ENCODE measurements at regions not wholly inside any gene's neighbourhood (a gene's known extent, or its start where the extent isn't known, plus 50 kb on each side); places are given as distances from the start of the nearest gene placed in this dataset.
"Not testable (repeated sequence)": the region's sequence is repeated elsewhere in the genome, so short reads cannot be mapped to it uniquely, and the experiment has no call there.

GRCh38 chr16:10262377-10263132, 80.3 kb upstream of the GRIN2A start:
- no peak for DNase-seq (ENCODE audit: extremely low read depth, low read depth)
- no peak for TF ChIP-seq CTCF (IDR thresholded peaks at IDR 0.05; ENCODE audit: low read depth, low read length)

- DNase-seq (ENCODE audit: extremely low read depth, low read depth), result no peak
- TF ChIP-seq CTCF (IDR thresholded peaks at IDR 0.05; ENCODE audit: low read depth, low read length), result no peak
Measured at GRCh38 chr16:10265770-10266615, 83.8 kb upstream of the GRIN2A start.

DNA sequence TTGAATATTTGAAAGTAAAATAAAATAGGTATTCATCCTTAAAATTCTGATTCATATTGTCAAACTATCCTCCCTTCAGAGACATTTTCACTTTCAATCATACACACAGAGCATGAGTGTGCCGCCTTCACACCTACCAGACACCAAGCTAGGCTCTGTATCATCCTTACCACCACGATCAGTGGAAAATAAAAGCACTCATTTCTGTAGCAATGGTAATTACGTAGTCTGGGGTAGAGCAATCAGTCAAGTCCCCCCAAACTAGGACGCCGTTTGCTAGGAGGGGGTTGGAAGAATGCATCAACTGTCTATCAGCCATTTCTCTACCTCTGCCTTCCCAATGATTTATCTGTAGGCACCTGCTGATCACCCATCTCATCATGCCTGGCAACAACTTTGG, 84.6 kb upstream of the GRIN2A start:
- TF ChIP-seq CTCF (IDR thresholded peaks at IDR 0.05; ENCODE audit: low read depth, low read length), result no peak
- no peak for DNase-seq (ENCODE audit: extremely low read depth, low read depth)

DNA sequence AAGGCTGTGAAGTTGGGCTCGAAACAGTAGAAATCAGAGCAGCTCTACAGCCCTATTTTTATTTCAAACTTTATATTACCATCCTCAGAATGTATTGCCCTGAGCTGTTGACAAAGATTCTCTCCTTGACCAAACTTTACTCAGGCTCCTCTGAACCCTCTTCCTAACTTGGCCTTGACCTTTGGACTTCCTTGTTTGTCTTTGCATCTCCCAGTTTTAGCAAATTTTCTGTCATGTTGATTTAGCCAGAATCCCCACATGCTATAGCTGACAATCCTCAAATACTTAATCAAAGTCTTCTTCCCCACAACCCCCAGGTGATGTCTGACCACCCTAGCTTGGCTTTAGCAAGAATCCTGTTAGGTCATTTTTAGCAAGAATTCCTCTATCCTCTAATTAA, 87.4 kb upstream of the GRIN2A start:
- DNase-seq (ENCODE audit: extremely low read depth, low read depth), result no peak

DNA sequence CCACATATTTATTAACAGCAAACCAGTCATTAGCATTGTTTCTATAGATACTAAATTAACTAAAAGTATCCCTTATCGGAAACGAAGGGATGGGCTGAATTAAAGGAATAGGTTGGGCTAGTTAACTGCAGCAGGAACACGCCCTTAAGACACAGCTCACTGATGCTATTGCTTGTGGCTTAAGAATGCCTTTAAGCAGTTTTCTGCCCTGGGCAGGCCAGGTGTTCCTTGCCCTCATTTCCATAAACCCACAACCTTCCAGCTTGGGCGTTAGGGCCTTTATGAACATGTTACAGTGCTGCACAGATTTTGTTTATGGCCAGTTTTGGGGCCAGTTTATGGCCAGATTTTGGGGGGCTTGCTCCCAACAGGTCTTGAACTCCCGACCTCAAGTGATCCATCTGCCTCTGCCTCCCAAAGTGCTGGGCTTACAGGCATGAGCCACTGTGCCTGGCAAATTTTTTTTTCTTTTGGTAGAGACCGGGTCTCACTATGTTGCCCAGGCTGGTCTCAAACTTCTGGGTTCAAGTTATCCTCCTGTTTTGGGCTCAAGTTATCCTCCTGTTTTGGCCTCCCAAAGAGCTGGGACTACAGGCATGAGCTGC, 90.1 kb upstream of the GRIN2A start:
- DNase-seq (ENCODE audit: extremely low read depth, low read depth), result not testable (repeated sequence)

More for the DNA sequence above, 87.4 kb upstream of the GRIN2A start:
- no peak for TF ChIP-seq CTCF (IDR thresholded peaks at IDR 0.05; ENCODE audit: low read depth, low read length)

GRCh38 chr16:10275214-10275996, 93.2 kb upstream of the GRIN2A start:
- not testable (repeated sequence) for DNase-seq (ENCODE audit: extremely low read depth, low read depth)

DNA sequence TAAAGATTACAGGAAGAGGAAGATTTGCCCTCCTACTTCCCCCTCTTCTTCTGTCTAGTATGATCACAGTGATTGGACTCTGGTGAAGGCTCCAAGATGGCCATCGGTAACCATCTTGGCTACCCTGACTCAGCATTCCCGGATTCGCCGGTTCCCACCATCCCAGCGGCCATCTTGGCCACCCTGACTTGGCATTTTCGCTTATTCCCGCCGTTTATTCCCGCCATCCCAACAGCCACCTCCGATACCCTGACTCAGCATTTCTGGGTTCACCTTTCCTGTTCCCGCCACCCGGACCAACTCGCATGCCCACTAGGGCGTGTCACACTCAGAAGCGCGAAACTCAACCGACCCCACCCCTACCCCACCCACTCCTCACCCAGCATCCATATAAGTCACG, 95.4 kb upstream of the GRIN2A start:
- no peak for TF ChIP-seq CTCF (IDR thresholded peaks at IDR 0.05; ENCODE audit: low read depth, low read length)
- no peak for DNase-seq (ENCODE audit: extremely low read depth, low read depth)
